Stimulated activated naive CD4-positive, alpha-beta T cell (primary cell): ENCODE measurements at regions not wholly inside any gene's neighbourhood (a gene's known extent, or its start where the extent isn't known, plus 50 kb on each side); places are given as distances from the start of the nearest gene placed in this dataset.
"Not testable (repeated sequence)": the region's sequence is repeated elsewhere in the genome, so short reads cannot be mapped to it uniquely, and the experiment has no call there.

Source experiments
- DNase-seq, 6 experiments: peaks; one replicate each; lab custom pipeline; 2025; lab: John Stamatoyannopoulos, UW

GRCh38 chr16:15307184-15307583 lies 70.9 kb downstream of the NPIPA5 start:
- DNase-seq = not testable (repeated sequence)

DNA sequence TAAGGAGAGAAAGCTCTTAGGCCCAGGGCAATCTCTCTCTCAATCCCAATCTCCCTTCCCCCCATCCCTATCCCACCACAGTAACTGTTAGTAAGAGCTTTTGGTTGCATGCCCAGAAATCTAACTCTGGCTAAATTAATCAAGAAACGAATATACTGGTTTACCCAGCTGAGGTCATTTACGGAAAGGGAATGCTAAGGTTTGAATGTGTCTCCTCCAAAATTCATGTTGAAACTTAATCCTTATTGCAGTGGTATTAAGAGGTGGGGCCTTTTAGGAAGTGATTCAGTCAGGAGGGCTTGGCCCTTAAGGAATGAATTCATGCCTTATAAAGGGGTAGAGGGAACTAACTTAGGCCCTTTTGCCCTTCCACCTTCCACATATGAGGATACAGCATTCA lies 72.2 kb downstream of the NPIPA5 start:
- not testable (repeated sequence) for DNase-seq

DNA sequence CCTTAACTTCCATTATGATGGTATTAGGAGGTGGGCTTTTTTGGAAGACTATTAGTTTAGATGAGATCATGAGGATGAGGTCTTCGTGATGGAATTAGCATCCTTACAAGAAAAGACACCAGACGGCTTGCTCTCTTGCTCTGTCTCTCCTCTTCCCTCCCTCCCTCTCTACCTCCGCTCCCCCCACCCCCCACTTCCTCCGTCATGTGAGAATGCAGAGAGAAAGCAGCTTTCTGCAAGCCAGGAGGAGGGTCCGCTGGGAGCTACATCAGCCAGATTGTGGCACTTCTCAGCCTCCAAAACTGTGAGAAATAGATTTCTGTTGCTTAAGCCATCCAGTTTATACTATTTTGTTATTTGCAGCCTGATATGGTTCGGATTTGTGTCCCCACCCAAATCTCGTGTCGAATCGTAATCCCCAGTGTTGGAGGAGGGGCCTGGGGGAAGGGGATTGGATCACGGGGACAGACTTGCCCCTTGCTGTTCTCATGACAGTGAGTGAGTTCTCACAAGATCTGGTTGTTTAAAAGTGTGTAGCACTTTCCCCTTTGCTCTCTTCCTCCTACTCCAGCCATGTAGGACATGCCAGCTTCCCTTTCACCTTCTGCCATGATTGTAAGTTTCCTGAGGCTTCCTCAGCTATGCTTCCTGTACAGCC lies 74.3 kb downstream of the NPIPA5 start:
- not testable (repeated sequence) for DNase-seq

GRCh38 chr16:15297104-15297503 lies 81.0 kb downstream of the NPIPA5 start:
- not testable (repeated sequence) for DNase-seq

DNA sequence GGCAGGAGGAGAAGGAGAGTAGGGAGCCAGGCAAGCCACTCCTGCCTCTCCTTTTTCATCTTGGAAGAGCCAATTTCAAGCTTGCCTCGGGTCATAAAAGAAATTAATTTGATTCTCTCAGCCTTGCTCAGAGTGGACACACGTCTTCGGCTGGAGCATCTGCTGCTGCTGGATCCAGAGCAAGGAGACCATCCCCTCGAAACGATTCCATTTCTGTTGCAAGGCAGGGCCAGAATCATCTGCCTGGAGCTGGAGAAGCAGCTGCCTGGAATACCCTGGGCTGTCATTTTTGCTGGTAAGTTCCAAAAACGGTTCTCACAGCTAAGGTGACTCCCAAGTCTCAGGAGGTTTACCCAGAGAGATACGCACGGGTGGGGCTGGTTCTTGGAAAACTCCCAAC lies 103.3 kb downstream of the NPIPA5 start:
- DNase-seq = not testable (repeated sequence)

- DNase-seq = not testable (repeated sequence)
These were observed 104.1 kb downstream of the NPIPA5 start for GRCh38 chr16:15273964-15274363.

DNA sequence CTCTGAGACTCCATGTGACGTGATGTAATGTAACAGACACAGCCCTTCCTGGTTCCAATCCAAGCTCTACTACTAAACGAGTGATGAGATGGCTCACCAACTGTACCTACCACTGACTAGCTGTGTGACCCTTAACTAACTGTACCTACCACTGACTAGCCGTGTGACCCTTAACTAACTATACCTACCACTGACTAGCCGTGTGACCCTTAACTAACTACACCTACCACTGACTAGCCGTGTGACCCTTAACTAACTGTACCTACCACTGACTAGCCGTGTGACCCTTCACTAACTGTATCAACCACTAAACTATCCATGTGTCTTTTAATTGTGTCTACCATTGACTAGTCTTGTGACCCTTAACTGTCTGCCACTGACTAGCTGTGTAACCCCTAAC lies 111.2 kb downstream of the NPIPA5 start:
- DNase-seq = not testable (repeated sequence)

GRCh38 chr16:15262212-15262611 lies 115.9 kb downstream of the NPIPA5 start:
- DNase-seq = not testable (repeated sequence)

GRCh38 chr16:15247971-15248370 lies 130.1 kb downstream of the NPIPA5 start:
- not testable (repeated sequence) for DNase-seq

GRCh38 chr16:15236674-15237323 lies 141.3 kb downstream of the NPIPA5 start:
- not testable (repeated sequence) for DNase-seq

DNA sequence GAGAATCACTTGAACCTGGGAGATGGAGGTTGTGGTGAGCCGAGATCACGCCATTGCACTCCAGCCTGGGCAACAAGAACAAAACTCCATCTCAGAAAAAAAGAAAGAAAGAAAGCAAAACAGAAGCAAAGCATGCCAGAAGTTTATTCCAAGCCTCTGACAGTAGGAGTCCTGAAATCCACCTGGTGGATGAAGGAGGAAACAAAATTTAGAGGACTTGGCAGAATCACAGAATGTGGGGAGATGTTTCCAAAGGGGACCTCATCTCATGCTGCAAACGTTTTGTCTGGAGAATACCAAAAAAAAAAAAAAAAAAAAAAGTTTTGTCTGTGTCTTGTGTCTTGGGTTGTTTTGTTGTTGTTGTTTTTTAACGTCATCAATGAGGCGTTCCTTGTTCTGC lies 141.1 kb upstream of the RRN3 start:
- DNase-seq = not testable (repeated sequence)

DNA sequence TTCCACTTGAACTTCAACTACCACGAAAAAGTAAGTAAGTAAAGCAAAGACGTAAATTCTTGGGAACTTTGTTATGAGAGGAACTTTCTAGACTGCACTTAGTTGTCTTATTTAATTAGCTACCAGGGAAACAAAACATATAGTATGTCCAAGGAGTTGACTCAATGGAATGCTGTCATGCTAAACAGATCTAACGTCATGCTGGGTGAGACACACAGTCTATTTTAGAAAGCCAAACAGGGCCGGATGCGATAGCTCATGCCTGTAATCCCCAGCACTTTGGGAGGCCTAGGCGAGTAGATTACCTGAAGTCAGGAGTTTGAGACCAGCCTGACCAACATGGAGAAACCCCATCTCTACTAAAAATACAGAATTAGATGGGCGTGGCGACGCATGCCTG lies 140.6 kb upstream of the RRN3 start:
- DNase-seq = not testable (repeated sequence)

GRCh38 chr16:15230432-15230831 lies 136.4 kb upstream of the RRN3 start:
- DNase-seq = not testable (repeated sequence)

DNA sequence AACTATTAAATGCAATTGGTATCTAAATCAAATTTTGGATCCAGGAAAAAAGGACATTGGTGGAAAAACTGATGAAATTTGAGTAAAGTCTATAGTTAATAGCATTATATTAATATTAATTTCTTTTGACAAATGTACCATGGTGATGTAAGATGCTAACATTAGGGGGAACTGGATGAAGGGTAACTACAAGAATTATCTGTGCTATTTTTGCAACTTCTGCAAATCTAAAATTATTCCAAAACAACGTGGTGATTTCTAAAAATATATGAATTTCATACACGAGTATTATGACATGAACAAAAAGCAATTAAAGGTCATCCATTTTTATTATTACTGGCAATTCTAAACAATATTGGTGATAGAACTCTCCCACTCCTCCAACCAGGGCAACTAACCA lies 135.6 kb upstream of the RRN3 start:
- DNase-seq = not testable (repeated sequence)

DNA sequence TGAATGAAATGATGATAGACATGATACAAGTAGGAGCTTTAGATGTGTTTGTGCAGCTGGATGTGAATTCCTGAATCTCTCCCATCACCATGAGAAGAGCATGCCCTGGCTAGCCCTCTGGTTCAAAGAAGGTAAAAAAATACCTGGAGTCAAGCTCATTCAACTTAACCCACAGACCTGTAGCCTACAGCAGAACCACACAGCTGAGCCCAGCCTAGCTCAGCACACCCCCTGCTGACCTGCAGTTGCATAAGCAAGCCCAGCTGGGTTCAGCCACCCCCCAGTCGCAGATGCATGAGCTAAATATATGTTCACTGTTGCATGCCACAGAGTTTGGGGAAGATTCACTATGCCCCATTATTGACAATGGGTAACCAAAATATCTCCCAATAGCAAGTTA lies 130.6 kb upstream of the RRN3 start:
- not testable (repeated sequence) for DNase-seq

GRCh38 chr16:15223398-15223797 lies 129.3 kb upstream of the RRN3 start:
- not testable (repeated sequence) for DNase-seq

DNA sequence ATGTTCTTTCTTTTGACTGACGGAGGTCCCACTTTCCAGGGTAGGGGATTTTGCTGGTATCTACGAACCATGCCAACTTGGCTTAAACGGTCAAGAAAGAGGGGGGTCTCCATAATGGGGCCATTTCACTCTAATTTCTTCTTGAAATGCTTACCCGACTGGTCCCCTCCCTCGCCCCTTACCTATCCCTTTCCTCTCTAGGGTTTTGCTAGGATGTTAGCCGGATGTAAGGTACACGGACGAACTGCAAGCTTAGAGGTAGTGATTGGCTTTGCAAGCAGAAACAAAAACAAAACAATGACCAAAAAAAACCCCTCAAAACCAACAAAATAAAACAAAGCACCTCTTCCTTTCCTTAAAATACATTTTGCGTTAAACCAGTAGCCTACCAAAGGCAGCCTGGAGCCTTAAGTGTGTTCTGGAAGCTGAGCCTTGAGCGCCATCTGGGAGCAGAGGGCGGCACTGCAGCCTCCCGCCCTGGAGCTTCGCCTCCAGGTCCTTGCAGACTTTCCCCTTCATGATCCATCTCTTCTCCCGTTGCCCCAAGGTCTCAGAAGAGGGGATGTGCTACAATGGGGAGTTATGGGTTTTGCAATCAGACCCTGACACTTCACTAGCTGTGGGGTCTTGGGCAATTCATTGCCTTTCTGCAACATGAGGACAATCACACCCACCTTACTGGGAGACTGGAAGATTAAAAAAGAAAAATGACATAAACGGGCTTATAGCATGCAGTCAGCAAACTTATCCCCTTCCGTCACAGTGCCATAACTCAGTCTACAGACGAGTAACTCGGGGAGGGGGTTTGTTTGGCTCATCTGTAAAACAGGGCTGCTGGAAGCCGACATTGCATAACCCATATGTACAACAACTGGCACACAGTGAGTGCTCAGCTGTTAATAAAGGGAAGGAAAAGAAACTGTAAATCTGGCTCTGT lies 125.9 kb upstream of the RRN3 start:
- DNase-seq = peak in 3 of 6 experiments; percentile 2 to 24 (median 21)

DNA sequence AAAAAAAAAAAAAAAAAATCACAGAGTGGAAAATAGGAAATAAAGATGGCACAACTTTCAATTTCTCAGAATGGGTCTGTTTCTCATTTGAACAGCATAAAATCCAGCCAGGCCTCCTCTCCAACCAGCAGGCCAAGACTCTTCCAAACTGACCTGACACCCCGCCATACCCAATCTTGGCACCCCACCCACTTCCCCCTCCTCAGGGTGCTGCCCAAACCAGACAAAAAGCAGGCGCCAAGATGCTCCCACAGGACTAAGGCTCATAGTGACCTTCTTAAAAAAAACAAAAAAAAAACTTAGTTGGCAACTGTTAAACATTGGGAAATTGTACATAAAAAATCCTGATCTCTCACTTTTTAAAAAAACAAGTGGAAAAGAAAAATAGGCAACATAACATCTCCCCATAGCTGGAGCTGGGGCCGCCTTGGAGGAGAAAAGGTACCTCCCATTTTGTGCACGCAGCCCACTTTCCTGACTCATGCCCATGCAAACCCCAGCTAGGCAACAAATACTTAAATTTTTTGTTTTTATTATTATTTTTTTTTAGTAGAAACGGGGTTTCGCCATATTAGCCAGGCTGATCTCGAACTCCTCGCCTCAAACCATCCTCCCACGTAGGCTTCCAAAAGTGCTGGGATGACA lies 124.9 kb upstream of the RRN3 start:
- DNase-seq = not testable (repeated sequence)

DNA sequence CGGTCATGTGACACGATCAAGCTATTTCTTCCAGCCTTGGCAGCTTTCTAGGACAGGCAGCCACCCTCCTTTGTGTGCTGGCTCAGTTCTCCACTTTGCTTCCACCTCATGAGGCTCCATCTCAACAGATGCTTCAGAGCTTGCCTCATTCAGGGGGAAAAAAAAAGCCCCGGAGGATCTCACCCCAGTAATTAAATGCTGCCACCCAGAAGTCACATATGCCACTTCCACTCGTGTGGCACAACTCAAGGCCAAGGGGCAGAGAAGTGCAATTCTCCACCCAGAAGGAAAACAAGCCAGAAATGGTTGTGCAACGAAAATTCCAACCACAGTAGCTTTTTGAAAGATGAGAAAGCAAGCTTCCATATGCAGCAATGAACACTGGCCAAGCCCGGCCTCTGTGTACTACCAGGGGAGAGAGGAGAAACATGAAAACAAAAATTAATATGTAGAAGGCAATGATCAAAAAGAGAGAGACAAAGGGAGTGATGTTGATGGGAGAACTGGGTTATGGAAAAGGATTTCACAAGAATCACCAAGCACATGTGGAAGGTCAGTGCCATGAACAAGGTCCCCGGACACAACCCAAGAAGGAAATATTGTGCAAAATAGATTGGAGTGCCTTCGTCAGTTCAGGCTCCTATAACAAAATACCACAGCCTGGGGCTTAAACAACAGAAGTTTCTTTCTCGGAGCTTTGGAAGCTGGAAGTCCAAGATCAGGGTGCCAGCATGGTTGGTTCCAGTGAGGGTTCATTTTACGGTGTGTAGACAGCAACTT lies 113.3 kb upstream of the RRN3 start:
- DNase-seq = not testable (repeated sequence)

GRCh38 chr16:15206439-15206838 lies 112.4 kb upstream of the RRN3 start:
- DNase-seq = not testable (repeated sequence)

GRCh38 chr16:15205939-15206338 lies 111.9 kb upstream of the RRN3 start:
- not testable (repeated sequence) for DNase-seq
